ENCODE measurements at regions not wholly inside any gene's neighbourhood (a gene's known extent, or its start where the extent isn't known, plus 50 kb on each side); places are given as distances from the start of the nearest gene placed in this dataset.

DNA sequence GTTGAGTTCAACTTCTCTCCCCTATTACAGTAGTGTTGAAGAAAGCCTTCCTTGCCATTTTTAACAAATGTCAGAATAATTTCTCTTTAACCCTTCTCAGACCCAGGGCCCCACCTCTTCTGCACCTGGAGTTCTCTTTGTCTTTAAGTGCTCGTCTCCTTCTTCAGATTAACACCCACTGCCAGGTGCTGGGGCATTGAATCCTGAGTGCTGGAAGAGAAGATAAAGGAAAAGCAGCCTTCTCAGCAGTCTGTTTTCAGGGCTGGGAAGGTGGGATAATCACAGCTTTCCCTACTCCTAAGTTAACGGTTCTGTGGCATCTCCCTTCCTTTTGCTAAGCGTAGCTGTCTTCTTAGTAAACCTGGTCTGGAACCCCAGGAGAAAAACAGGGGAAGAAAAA, 114.6 kb upstream of the TAB2 start:
- TF ChIP-seq, protein P1, sequence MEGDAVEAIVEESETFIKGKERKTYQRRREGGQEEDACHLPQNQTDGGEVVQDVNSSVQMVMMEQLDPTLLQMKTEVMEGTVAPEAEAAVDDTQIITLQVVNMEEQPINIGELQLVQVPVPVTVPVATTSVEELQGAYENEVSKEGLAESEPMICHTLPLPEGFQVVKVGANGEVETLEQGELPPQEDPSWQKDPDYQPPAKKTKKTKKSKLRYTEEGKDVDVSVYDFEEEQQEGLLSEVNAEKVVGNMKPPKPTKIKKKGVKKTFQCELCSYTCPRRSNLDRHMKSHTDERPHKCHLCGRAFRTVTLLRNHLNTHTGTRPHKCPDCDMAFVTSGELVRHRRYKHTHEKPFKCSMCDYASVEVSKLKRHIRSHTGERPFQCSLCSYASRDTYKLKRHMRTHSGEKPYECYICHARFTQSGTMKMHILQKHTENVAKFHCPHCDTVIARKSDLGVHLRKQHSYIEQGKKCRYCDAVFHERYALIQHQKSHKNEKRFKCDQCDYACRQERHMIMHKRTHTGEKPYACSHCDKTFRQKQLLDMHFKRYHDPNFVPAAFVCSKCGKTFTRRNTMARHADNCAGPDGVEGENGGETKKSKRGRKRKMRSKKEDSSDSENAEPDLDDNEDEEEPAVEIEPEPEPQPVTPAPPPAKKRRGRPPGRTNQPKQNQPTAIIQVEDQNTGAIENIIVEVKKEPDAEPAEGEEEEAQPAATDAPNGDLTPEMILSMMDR (IDR thresholded peaks at IDR 0.05; ENCODE audit: low read depth, low read length): no peak
- DNase-seq (ENCODE audit: extremely low read depth, low read depth): no peak

DNA sequence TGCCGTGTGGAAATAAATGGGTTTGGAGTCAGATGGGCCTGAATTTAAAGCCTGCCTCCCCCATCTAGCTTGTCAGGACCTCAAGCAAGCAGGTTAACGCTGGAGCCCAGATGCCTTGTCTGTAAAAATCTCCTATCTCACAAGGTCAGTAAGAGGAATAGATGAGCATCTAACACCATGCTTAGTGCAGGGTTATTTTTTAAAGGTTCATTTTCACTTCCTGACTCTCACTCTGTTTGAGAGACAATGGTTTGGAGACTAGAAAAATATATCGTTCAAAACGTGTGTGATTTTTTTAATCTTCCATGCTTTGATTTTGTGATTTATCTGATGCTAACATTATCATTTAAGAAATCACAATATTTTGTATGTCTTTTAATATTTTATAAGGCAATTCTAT, 114.0 kb upstream of the TAB2 start:
- TF ChIP-seq, protein P1 (IDR thresholded peaks at IDR 0.05; ENCODE audit: low read depth, low read length): no peak

DNA sequence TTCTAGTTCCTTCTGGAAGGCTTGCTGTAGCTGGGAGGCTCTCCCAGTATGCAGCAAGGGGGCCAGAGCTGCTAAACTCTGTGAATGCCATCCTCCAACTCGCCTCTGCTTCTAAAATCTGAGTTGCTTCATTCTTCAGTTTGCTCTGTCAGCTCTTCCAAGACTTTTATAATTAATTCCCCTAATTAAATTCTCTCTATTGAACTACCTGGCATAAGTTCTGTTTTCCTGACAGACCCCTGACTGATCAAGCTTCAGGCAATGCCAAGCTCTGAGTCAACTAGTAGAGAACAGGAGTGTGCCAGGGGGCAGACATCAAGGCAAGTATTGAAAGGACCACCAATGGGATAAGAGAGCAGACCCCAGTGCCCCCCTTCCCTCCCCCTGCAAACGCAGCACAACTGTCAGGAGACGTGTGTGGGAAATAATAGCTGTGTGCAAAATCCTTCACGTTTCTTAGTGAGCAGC, 109.3 kb upstream of the TAB2 start:
- DNase-seq (ENCODE audit: extremely low read depth, low read depth): no peak
- TF ChIP-seq, protein P1 (IDR thresholded peaks at IDR 0.05; ENCODE audit: low read depth, low read length): no peak

More for the DNA sequence above, 114.0 kb upstream of the TAB2 start:
- DNase-seq (ENCODE audit: extremely low read depth, low read depth): no peak

DNA sequence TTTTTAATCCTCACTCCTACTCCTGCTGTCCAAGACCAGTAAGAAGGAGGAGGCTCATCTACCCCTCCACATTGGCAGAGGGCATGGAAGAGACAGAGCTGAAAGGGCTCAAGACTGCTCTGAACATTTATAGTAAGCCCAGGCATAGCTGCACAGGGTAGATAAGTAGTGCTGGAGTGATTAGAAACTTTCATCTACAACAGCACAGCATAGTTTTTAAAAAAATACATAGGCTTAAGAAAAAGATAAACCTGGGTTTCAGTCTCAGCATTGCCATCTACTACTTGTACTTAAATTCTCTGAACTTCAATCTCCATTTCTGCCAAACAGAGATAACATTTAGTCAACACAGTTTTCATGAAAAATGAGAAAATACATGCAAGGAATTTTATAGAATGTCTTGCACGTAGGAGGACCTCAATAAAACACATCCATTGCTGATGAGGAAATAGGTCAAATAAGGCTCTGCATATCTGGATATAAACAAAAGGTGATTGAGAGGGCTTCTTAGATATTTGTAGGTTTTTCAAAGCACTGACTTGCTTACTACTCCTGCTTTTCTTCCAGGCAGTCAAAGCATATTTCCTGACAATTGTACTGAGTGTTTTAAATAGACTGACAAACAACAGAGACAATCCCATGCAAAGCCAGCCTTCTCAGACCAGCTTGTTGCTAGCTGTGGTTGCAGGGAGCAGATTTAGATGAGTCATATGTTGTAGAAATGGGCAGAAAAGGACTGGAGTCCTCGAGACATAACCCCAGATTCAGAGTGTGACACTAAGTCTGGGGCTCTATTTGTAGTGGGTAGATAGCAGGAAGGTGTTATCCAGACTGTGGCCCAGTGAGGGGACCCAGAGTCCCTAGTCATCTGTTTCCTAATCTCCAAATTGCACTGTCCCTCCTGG, 107.4 kb upstream of the TAB2 start:
- DNase-seq (ENCODE audit: extremely low read depth, low read depth): no peak
- TF ChIP-seq, protein P1 (IDR thresholded peaks at IDR 0.05; ENCODE audit: low read depth, low read length): no peak

DNA sequence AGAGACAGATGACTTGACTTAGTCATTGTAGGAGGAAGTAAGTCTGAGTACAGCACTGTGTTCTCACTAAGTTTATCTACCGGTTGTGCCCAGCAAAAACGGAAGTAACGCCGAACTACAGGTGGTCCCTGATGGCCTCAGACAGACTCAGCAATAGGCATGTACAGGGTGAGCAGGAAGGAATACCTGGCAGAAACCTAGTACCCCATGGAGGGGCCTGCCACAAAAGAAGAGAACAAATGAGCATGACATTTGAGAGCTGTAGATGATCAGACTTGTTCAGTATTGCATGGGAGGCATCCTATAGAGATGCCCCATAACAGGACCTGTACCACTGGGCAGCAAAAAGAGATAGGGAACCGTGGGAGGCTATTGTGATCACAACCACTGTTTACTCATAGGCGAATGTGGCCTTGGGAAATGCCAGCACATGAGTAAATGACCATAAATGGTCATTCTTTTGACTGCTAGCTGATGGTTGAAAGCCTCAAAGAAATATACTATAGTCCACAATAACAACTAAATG, 106.4 kb upstream of the TAB2 start:
- TF ChIP-seq, protein P1 (IDR thresholded peaks at IDR 0.05; ENCODE audit: low read depth, low read length): no peak
- DNase-seq (ENCODE audit: extremely low read depth, low read depth): no peak

DNA sequence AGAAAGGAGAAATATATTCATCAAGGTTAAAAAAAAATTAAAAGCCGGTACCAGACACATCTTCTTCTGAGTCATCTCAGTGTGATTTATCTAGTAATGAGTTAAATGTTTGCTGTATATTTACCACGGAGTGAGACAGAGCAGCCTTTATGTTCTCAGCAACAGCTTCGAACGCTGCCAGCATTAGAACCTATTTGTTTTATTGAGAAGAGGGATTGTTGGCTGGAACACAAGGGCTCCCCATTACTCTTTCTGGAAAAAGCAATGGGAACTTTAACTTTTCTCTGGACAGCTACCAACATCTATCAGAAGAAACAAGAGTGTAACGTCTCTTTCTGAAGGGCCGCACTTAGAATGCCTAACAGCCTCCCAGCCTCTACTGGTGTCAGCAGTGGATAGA, 105.3 kb upstream of the TAB2 start:
- TF ChIP-seq, protein P1 (IDR thresholded peaks at IDR 0.05; ENCODE audit: low read depth, low read length): no peak
- no peak for DNase-seq (ENCODE audit: extremely low read depth, low read depth)
